ENCODE measurements at regions not wholly inside any gene's neighbourhood (a gene's known extent, or its start where the extent isn't known, plus 50 kb on each side); places are given as distances from the start of the nearest gene placed in this dataset.

- DNase-seq (ENCODE audit: low read depth) (no peak), FAIRE-seq (no peak)
- H3K27me3 ChIP-seq (ENCODE audit: control insufficient read depth, insufficient read depth, low read length) = no peaks in the 10 kb centered on the region
- H3K36me3 ChIP-seq (ENCODE audit: control insufficient read depth, insufficient read depth, low read length) = no peaks in the 10 kb centered on the region
- TF ChIP-seq, protein P1, sequence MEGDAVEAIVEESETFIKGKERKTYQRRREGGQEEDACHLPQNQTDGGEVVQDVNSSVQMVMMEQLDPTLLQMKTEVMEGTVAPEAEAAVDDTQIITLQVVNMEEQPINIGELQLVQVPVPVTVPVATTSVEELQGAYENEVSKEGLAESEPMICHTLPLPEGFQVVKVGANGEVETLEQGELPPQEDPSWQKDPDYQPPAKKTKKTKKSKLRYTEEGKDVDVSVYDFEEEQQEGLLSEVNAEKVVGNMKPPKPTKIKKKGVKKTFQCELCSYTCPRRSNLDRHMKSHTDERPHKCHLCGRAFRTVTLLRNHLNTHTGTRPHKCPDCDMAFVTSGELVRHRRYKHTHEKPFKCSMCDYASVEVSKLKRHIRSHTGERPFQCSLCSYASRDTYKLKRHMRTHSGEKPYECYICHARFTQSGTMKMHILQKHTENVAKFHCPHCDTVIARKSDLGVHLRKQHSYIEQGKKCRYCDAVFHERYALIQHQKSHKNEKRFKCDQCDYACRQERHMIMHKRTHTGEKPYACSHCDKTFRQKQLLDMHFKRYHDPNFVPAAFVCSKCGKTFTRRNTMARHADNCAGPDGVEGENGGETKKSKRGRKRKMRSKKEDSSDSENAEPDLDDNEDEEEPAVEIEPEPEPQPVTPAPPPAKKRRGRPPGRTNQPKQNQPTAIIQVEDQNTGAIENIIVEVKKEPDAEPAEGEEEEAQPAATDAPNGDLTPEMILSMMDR (IDR thresholded peaks at IDR 0.05; ENCODE audit: insufficient read depth, low read length, severe bottlenecking) = no peak
- no peak overlapping the region for H3K4me3 ChIP-seq (ENCODE audit: low read depth, low read length)
These were observed 380.9 kb upstream of the GRM3 start for GRCh38 chr7:86262781-86263180.

DNA sequence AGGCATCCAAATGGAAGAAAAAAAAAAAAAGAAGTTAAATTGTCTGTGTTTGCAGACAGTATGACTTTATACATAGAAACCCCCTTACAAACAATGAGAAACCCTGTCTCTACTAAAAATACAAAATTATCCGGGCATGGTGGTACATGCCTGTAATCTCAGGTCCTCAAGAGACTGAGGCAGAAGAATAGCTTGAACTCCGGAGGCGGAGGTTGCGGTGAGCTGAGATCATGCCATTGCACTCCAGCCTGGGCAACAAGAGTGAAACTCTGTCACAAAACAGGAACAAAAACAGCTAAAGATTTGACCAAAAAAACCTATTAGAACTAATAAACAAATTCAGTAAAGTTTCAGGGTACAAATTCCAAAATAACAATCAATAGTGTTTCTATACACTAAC lies 385.8 kb upstream of the GRM3 start:
- Histone ChIP-seq H3K36me3 (ENCODE audit: control insufficient read depth, insufficient read depth, low read length) (no peaks in the 10 kb centered on the region), H3K27me3 (ENCODE audit: control insufficient read depth, insufficient read depth, low read length) (no peaks in the 10 kb centered on the region), H3K4me3 (ENCODE audit: low read depth, low read length) (no peak overlapping the region)
- no peak for FAIRE-seq
- TF ChIP-seq, protein P1 (IDR thresholded peaks at IDR 0.05; ENCODE audit: insufficient read depth, low read length, severe bottlenecking) = no peak
- DNase-seq (ENCODE audit: low read depth) = no peak

DNA sequence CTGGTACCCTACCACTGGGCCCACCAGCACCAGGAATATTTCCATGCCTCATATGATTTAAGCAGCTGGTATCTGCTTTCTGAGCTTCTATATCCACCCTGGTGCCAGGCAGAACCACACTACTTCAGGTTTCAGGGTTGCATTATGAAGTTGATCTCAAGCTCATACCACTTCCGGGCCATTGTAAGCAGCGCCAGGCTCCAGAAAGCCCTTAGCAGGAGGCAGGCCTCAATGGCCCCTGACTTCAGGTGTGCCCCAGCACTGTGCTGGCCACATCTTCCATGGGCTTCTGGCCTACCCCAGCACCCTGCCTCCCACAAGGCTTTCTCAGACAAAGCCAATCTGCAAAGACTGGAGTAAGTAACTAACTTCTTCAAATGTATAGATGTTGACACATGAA lies 391.3 kb upstream of the GRM3 start:
- DNase-seq (ENCODE audit: low read depth) (no peak), FAIRE-seq (no peak)
- no peaks in the 10 kb centered on the region for H3K27me3 ChIP-seq (ENCODE audit: control insufficient read depth, insufficient read depth, low read length)
- no peaks in the 10 kb centered on the region for H3K36me3 ChIP-seq (ENCODE audit: control insufficient read depth, insufficient read depth, low read length)
- H3K4me3 ChIP-seq (ENCODE audit: low read depth, low read length) = no peak overlapping the region
- TF ChIP-seq, protein P1 (IDR thresholded peaks at IDR 0.05; ENCODE audit: insufficient read depth, low read length, severe bottlenecking) = no peak

- H3K36me3 ChIP-seq (ENCODE audit: control insufficient read depth, insufficient read depth, low read length) = no peaks in the 10 kb centered on the region
- H3K27me3 ChIP-seq (ENCODE audit: control insufficient read depth, insufficient read depth, low read length) = no peaks in the 10 kb centered on the region
- no peak for DNase-seq (ENCODE audit: low read depth)
- TF ChIP-seq, protein P1 (IDR thresholded peaks at IDR 0.05; ENCODE audit: insufficient read depth, low read length, severe bottlenecking) = no peak
- FAIRE-seq = no peak
- H3K4me3 ChIP-seq (ENCODE audit: low read depth, low read length) = no peak overlapping the region
These were observed 394.7 kb upstream of the GRM3 start for GRCh38 chr7:86248977-86249376.

DNA sequence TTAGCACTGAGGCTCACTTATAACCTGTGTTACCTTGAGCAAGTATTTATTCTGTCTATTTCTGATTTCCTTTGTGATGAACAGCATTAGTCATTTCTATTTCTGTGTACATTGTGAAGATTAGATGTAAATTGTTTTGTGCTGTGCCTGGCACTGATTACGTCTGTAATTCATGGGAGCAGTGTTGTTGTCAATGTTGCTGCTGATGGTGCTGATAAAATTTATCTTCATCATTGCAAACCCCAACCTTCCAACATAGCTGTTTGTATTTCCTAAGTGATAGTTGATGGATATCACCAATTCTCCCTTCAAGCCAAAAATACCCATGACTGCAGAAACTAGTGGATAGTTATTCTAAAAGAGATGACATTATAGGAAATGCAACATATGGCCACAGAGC lies 400.5 kb upstream of the GRM3 start:
- FAIRE-seq (no peak), DNase-seq (ENCODE audit: low read depth) (no peak)
- Histone ChIP-seq H3K27me3 (ENCODE audit: control insufficient read depth, insufficient read depth, low read length) (no peaks in the 10 kb centered on the region), H3K36me3 (ENCODE audit: control insufficient read depth, insufficient read depth, low read length) (no peaks in the 10 kb centered on the region), H3K4me3 (ENCODE audit: low read depth, low read length) (no peak overlapping the region)
- TF ChIP-seq, protein P1 (IDR thresholded peaks at IDR 0.05; ENCODE audit: insufficient read depth, low read length, severe bottlenecking) = no peak

- Histone ChIP-seq H3K4me3 (ENCODE audit: low read depth, low read length) (no peak overlapping the region), H3K27me3 (ENCODE audit: control insufficient read depth, insufficient read depth, low read length) (no peaks in the 10 kb centered on the region), H3K36me3 (ENCODE audit: control insufficient read depth, insufficient read depth, low read length) (no peaks in the 10 kb centered on the region)
- FAIRE-seq (no peak), DNase-seq (ENCODE audit: low read depth) (no peak)
- TF ChIP-seq, protein P1 (IDR thresholded peaks at IDR 0.05; ENCODE audit: insufficient read depth, low read length, severe bottlenecking) = no peak
These were observed 417.5 kb upstream of the GRM3 start for GRCh38 chr7:86226191-86226590.
